Loucy (cell line): ENCODE measurements at regions not wholly inside any gene's neighbourhood (a gene's known extent, or its start where the extent isn't known, plus 50 kb on each side); places are given as distances from the start of the nearest gene placed in this dataset.

ENCODE experiments used
- H2AFZ ChIP-seq: fragments of 200-600 bp; sonication (generic); 2 replicates; pipeline ENCODE4 v1.6.0; 2016; ENCODE audit warnings: antibody characterized with exemption, mild to moderate bottlenecking, low read length, moderate library complexity
- H3F3A ChIP-seq: fragments of 200-600 bp; 2 replicates; pipeline ENCODE4 v1.6.0; 2016; ENCODE audit warnings: antibody characterized with exemption, low read depth, mild to moderate bottlenecking
- H3K27me3 ChIP-seq: fragments of 200-600 bp; sonication (generic); 2 replicates; pipeline ENCODE4 v1.6.1; 2014; ENCODE audit warnings: low read length, mild to moderate bottlenecking; ENCODE audit not compliant: insufficient read depth, poor library complexity, severe bottlenecking
- H3K36me3 ChIP-seq: fragments of 200-600 bp; sonication (generic); 2 replicates; pipeline ENCODE4 v1.6.1; 2016; ENCODE audit warnings: low read length; ENCODE audit not compliant: insufficient read depth
- H3K4me1 ChIP-seq: fragments of 200-600 bp; sonication (generic); 2 replicates; pipeline ENCODE4 v1.5.1; 2014; ENCODE audit warnings: low read length, mild to moderate bottlenecking; ENCODE audit not compliant: insufficient read depth, poor library complexity, severe bottlenecking
- H3K4me2 ChIP-seq: fragments of 200-600 bp; sonication (generic); 2 replicates; pipeline ENCODE4 v1.6.0; 2014; ENCODE audit warnings: antibody characterized with exemption, low read length, low read depth, mild to moderate bottlenecking; ENCODE audit not compliant: poor library complexity, severe bottlenecking
- H3K4me3 ChIP-seq: fragments of 200-600 bp; sonication (generic); 2 replicates; pipeline ENCODE4 v1.5.1; 2014; ENCODE audit warnings: low read length, mild to moderate bottlenecking, mixed read lengths; ENCODE audit not compliant: poor library complexity, severe bottlenecking
- H3K79me2 ChIP-seq: fragments of 200-600 bp; sonication (generic); 2 replicates; pipeline ENCODE4 v1.6.1; 2014; ENCODE audit warnings: low read length; ENCODE audit not compliant: insufficient read depth
- H3K9ac ChIP-seq: fragments of 200-600 bp; sonication (generic); 2 replicates; pipeline ENCODE4 v1.6.0; 2014; ENCODE audit warnings: mild to moderate bottlenecking, low read depth, low read length, moderate library complexity; ENCODE audit not compliant: poor library complexity, severe bottlenecking
- H3K9me2 ChIP-seq: fragments of 200-600 bp; sonication (generic); replicated peaks from 2 replicates; pipeline ENCODE4 v1.6.1; 2016; ENCODE audit warnings: low read depth, low read length, mixed read lengths
- H3K9me3 ChIP-seq: fragments of 200-600 bp; sonication (generic); 2 replicates; pipeline ENCODE4 v1.6.1; 2014; ENCODE audit warnings: mild to moderate bottlenecking, antibody characterized with exemption, low read length, low read depth; ENCODE audit not compliant: insufficient read depth
- H4K20me1 ChIP-seq: fragments of 200-600 bp; sonication (generic); 2 replicates; pipeline ENCODE4 v1.6.0; 2014; ENCODE audit warnings: antibody characterized with exemption, low read length, mild to moderate bottlenecking; ENCODE audit not compliant: insufficient read depth, poor library complexity, severe bottlenecking
- CTCF ChIP-seq: fragments of 200-600 bp; sonication (generic); conservative IDR thresholded peaks from 2 replicates; pipeline ENCODE4 v1.5.1; 2014; ENCODE audit warnings: mild to moderate bottlenecking, antibody characterized with exemption, low read length
- EZH2phosphoT487 ChIP-seq: fragments of 200-600 bp; IDR thresholded peaks from 2 replicates; pipeline ENCODE4 v1.6.1; 2018; ENCODE audit warnings: antibody characterized with exemption, mild to moderate bottlenecking, moderate library complexity, borderline replicate concordance

DNA sequence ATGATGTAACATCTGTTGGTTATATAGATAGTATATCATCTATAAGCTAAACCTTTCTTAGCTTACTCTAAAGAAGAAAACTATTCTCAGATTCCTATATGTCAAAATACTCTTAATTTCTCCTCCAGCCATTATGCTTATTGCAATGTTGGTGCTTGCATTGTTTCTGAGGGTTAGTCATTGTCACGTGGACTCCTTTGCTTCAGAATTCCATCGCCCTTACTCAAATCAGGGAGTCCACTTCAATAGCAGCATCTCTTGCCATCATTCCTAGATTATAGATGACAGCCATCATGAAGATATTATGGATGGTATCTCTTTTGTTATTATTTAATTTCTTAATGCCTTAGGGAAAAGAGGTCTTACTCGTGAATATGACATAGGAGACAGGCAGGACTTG lies 776.1 kb downstream of the TENT5A start:
- Histone ChIP-seq H3K36me3 (no peaks in the 10 kb centered on the region), H2AFZ (no peak overlapping the region), H3F3A (no peaks in the 10 kb centered on the region), H3K9me2 (no peaks in the 10 kb centered on the region), H3K27me3 (no peaks in the 10 kb centered on the region), H3K4me1 (no peaks in the 10 kb centered on the region), H4K20me1 (no peaks in the 10 kb centered on the region), H3K9me3 (no peaks in the 10 kb centered on the region; the same call in 1 of the 2 replicates), H3K4me3 (no peak overlapping the region), H3K9ac (no peak overlapping the region), H3K4me2 (no peak overlapping the region), H3K79me2 (no peaks in the 10 kb centered on the region)
- TF ChIP-seq EZH2phosphoT487: no peak
- no peak for TF ChIP-seq CTCF

DNA sequence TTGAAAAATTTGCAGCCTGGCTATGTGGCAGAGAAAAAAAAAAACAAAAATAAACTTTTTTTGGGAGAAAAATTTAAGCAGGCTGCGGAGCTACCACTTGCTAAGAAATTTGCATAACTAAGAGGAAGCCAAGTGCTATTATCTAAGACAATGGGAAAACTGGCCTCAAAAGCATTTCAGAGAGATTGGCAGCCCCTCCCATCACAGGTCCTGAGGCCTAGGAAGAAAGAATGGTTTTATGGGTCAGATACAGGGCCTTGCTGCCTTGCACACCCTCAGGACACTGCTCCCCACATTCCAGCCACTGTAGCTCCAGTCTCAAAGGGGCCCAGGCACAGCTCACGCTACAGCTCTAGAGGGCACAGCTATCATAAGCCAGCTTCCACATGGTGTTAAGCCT lies 777.9 kb downstream of the TENT5A start:
- Histone ChIP-seq H3K4me2 (no peak overlapping the region), H3K27me3 (no peaks in the 10 kb centered on the region), H3K9ac (no peak overlapping the region), H4K20me1 (no peaks in the 10 kb centered on the region), H3K4me1 (peaks cover 6% of the 10 kb centered on the region), H3K4me3 (no peak overlapping the region), H3K9me2 (no peaks in the 10 kb centered on the region), H3K36me3 (no peaks in the 10 kb centered on the region), H3K9me3 (no peaks in the 10 kb centered on the region; the same call in 1 of the 2 replicates), H3F3A (no peaks in the 10 kb centered on the region), H3K79me2 (no peaks in the 10 kb centered on the region), H2AFZ (no peak overlapping the region)
- no peak for TF ChIP-seq CTCF
- no peak for TF ChIP-seq EZH2phosphoT487

- TF ChIP-seq CTCF (no peak), EZH2phosphoT487 (no peak)
- Histone ChIP-seq H2AFZ (peak overlapping the region; percentile 66; the same call in 1 of the 2 replicates), H3K9ac (peak overlapping the region; percentile 60), H3K4me1 (peaks cover 40% of the 10 kb centered on the region), H3K79me2 (no peaks in the 10 kb centered on the region), H3K4me2 (peak overlapping the region; percentile 4), H3K36me3 (no peaks in the 10 kb centered on the region), H3K4me3 (no peak overlapping the region), H4K20me1 (no peaks in the 10 kb centered on the region), H3K9me2 (no peaks in the 10 kb centered on the region), H3K27me3 (no peaks in the 10 kb centered on the region), H3F3A (no peaks in the 10 kb centered on the region), H3K9me3 (no peaks in the 10 kb centered on the region)
These were observed 783.0 kb downstream of the TENT5A start for GRCh38 chr6:80969439-80969838.
